ENCODE measurements at regions not wholly inside any gene's neighbourhood (a gene's known extent, or its start where the extent isn't known, plus 50 kb on each side); places are given as distances from the start of the nearest gene placed in this dataset.

GRCh38 chr5:121151534-121151933 lies 687.4 kb downstream of the PRR16 start:
- TF ChIP-seq, protein P1, sequence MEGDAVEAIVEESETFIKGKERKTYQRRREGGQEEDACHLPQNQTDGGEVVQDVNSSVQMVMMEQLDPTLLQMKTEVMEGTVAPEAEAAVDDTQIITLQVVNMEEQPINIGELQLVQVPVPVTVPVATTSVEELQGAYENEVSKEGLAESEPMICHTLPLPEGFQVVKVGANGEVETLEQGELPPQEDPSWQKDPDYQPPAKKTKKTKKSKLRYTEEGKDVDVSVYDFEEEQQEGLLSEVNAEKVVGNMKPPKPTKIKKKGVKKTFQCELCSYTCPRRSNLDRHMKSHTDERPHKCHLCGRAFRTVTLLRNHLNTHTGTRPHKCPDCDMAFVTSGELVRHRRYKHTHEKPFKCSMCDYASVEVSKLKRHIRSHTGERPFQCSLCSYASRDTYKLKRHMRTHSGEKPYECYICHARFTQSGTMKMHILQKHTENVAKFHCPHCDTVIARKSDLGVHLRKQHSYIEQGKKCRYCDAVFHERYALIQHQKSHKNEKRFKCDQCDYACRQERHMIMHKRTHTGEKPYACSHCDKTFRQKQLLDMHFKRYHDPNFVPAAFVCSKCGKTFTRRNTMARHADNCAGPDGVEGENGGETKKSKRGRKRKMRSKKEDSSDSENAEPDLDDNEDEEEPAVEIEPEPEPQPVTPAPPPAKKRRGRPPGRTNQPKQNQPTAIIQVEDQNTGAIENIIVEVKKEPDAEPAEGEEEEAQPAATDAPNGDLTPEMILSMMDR (IDR thresholded peaks at IDR 0.05): no peak
- TF ChIP-seq USF2 (IDR thresholded peaks at IDR 0.05; ENCODE audit: borderline replicate concordance, low read depth, low read length) (no peak), REST (IDR thresholded peaks at IDR 0.05; ENCODE audit: low read depth, low read length) (no peak), FOXM1 (IDR thresholded peaks at IDR 0.05; ENCODE audit: low read depth) (no peak)

Data from SK-N-SH (cell line).